HUDEP-2 (cell line): ENCODE measurements at regions not wholly inside any gene's neighbourhood (a gene's known extent, or its start where the extent isn't known, plus 50 kb on each side); places are given as distances from the start of the nearest gene placed in this dataset.
"Not testable (repeated sequence)": the region's sequence is repeated elsewhere in the genome, so short reads cannot be mapped to it uniquely, and the experiment has no call there.

ENCODE experiments used
- DNase-seq, 76 experiments: peaks; one replicate each; lab custom pipeline; 2025; ENCODE audit not compliant: unreplicated experiment in 76 of 76; lab: John Stamatoyannopoulos, UW

- DNase-seq = no peak
Measured at GRCh38 chrX:53883196-53883595, 161.1 kb downstream of the PHF8 start.

DNA sequence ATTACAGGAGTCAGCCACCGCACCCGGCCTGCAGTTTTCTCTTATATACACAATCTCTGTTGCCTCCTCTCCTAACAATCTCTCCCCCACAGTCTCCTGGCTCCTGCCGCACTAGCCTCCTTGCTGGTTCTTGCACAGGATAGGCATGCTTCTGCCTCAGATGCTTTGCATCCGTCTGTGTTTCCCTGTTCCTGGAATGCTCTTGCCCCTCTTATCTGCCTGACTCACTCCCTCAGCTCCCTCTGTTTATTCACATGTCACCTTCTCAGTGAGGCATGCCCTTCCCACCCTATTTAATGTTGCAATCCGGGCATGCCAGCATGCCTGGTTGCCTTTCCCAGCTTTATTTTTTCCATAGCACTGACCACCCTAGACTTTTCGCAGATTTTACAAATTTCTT, 161.9 kb downstream of the PHF8 start:
- no peak for DNase-seq

DNA sequence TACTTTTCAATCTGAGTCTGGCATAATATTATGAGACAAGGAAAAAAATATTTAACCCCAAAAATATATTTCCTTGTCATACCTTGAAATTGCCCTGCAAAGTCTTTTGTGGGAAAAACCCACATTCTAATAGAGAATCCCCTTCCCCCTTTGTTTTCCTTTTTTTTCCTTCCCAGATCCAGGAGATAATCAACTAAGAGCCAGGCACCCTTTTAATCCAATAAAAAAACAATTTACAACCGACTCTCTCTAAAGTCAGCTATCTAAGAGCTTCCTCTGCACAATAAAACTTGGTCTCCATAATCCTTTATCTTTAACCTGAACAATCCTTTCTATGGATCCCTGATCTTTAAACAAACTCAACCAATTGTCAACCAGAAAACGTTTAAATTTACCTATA, 163.5 kb downstream of the PHF8 start:
- DNase-seq = not testable (repeated sequence)

GRCh38 chrX:53859890-53860289, 173.4 kb upstream of the HUWE1 start:
- DNase-seq = no peak

GRCh38 chrX:53831662-53832635, 145.4 kb upstream of the HUWE1 start:
- peak in 16 of 76 experiments; percentile 0 to 31 (median 2) for DNase-seq

- no peak for DNase-seq
Measured at GRCh38 chrX:53824686-53825085, 138.2 kb upstream of the HUWE1 start.

DNA sequence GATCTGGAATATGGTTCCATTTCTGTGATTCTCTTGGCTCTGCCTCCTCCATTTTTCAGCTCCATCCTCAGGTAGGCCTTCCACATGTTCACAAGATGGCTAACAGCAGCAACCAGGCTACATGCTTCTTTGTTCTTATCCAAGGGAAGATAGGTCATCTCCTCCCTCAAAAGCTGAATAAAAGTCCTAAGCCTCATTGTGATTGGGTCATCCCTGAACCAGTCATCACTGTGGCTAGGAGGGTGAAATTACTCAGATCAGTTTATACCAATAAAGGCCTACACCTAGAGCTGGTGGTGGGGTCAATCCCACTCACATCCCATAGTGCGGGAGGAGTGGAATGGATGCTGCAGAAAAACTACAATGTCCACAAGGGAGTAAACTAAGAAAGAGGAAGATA, 131.6 kb upstream of the HUWE1 start:
- not testable (repeated sequence) for DNase-seq

GRCh38 chrX:53817548-53817947, 131.0 kb upstream of the HUWE1 start:
- DNase-seq = no peak

GRCh38 chrX:53813670-53814440, 127.3 kb upstream of the HUWE1 start:
- DNase-seq = no peak

DNA sequence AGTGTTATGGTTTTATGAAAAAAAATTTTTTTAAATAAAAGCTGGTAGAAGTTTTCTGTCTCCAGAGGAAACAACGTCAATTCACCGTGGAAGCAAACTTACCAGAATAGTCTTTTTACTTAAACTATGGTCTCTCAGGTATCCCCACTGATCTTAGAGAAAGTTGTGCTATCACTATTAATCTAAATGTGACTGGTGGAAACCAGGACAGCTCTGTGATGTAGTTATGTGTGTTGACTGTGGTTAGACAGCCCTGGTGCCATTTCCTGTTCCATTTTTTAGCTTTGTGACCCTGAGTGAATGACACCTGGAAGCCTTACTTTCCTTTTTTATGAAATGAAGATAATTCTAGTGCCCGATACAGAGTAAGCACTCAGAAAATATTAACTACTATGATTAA, 111.8 kb upstream of the HUWE1 start:
- no peak for DNase-seq

GRCh38 chrX:53795576-53795975, 109.1 kb upstream of the HUWE1 start:
- DNase-seq = no peak

- DNase-seq = no peak
Measured at GRCh38 chrX:53794181-53794580, 107.7 kb upstream of the HUWE1 start.

DNA sequence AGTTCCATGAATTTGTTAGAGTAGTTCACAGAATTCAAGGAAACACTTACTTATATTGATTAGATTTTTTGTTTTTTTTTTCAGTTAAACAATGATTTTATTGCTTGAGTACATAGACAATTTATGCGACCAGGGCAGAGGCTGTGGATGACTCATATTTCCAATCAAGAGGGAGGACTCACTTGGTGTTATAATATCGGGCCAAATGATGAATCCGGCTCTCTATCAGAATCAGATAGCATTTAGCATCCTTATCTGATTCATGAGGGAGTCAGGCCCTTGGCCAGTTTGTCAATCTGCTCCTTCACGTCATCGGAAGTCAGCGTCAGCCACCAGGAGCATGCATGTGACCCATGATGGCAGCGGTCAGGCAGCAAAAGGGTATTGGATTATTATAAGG, 82.3 kb upstream of the HUWE1 start:
- no peak for DNase-seq

DNA sequence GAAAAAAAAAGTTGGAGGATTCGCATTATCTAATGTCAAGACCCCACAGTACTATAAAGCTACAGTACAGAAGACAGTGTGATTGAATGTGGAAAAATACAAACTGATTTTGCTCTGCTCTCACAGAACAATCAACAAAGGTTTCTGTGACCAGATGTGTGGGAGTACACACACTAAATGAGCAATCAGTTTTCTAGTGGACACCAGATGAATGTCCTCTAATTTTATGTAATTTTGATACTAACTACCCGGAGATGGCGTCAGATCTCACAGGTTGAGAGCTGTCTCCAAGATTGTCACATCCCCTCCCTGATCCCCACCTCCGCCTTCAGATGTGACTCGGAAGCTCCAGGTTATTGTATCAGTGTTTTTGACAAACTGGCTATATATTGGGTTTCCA, 81.9 kb upstream of the HUWE1 start:
- DNase-seq = no peak

DNA sequence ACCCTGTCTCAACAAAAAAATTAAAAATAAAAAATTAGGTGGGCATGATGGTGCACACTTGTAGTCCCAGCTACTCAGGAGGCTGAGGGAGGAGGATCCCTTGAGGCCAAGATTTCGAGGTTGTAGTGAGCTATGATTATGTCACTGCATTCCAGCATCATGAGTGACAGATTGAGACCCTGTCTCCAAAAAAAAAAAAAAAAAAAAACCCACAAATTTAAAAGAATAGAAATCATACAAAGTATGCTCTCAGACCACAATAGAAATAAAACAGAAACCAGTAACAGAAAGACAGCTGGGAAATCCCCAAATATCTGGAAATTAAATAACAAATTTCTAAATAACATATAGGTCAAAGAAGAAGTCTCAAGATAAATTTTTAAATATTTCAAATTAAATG, 81.0 kb upstream of the HUWE1 start:
- DNase-seq = no peak

DNA sequence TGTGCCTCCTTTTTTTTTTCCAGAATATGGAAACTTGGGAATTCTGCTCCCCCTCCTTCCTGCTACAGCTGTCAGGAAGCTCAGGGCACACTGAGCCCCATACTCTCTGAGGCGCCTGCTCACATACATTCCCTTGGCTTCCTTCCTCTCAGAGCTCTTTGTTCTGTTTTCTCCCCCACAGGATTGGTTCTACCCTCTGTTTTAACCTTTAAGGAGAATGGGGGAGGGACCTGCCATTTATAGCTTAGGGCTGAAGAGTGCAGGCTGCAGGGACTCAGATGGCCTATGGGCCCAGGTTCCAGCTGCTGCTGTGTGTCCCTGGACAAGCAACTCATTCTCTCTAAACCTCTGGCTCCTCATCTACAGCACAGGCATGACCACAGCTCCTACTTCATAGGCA, 70.7 kb upstream of the HUWE1 start:
- not testable (repeated sequence) for DNase-seq

DNA sequence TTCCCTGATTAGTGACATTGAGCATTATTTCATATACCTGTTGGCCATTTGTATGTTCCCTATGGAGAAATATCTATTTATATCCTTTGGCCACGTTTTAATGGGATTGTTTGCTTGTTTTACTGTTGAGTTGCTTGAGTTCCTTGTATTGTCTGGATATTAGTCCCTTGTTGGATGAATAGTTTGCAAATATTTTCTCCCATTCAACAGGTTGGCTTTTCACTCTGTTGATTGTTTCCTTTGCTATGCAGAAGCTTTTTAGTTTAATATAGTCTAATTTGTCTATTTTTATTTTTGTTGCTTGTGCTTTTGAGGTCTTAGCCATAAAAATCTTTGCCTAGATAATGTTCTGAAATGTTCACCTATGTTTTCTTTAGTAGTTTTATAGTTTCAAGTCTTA, 60.2 kb upstream of the HUWE1 start:
- DNase-seq = no peak

DNA sequence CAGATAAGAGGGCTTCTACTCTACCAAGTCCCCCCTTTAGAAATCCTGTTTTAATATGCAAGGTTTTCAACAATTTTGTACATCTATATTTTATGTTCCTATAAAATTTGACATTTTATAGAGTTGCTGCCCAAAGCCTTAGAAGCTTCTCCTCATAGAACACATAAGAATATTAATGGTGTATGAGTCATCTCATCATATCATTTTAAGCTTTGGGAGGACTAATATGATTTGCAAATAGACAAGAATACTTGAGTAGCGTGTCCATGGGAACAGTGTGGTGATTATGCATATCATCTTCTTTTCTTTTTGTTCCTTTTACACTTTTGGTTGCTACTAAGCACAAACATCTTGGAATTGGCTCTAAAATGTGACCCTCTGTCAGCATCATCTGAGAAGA, 56.7 kb upstream of the HUWE1 start:
- no peak for DNase-seq

GRCh38 chrX:53738370-53738906, 51.9 kb upstream of the HUWE1 start:
- no peak for DNase-seq
